Thoracic aorta (tissue), 2 donors: ENCODE measurements at regions not wholly inside any gene's neighbourhood (a gene's known extent, or its start where the extent isn't known, plus 50 kb on each side); places are given as distances from the start of the nearest gene placed in this dataset.

Source experiments
- ATAC-seq: fragments of 150-250 bp; one replicate; pipeline ENCODE4 v1.8.0; 2017; ENCODE audit warnings: low read depth; ENCODE audit not compliant: insufficient number of reproducible peaks, low FRiP score
- DNase-seq: peaks from one replicate; pipeline ENCODE4 v3.0.0-alpha.2; 2020; ENCODE audit warnings: low spot score
- H3K27ac ChIP-seq, 2 donors: fragments of 200-600 bp; sonication (generic); 1 replicate in 1 of 2; 2 replicates in 1 of 2; pipeline ENCODE4 v1.5.1; 2016; ENCODE audit warnings: mild to moderate bottlenecking in 2 of 2, moderate library complexity in 2 of 2
- H3K27me3 ChIP-seq: fragments of 200-600 bp; sonication (generic); replicated peaks from 2 replicates; pipeline ENCODE4 v1.6.0; 2016; ENCODE audit warnings: mild to moderate bottlenecking; ENCODE audit not compliant: insufficient read depth
- H3K36me3 ChIP-seq: fragments of 200-600 bp; sonication (generic); one replicate; pipeline ENCODE4 v1.5.1; 2016
- H3K4me1 ChIP-seq, 2 donors: fragments of 200-600 bp; sonication (generic); 1 replicate in 1 of 2; 2 replicates in 1 of 2; pipeline versions ENCODE4 v1.5.1 to v1.6.0; 2016; ENCODE audit warnings: low read depth in 2 of 2, mild to moderate bottlenecking in 1 of 2; ENCODE audit not compliant: control insufficient read depth in 1 of 2
- H3K4me3 ChIP-seq: fragments of 200-600 bp; sonication (generic); 2 replicates; pipeline ENCODE4 v1.5.1; 2016; ENCODE audit warnings: mild to moderate bottlenecking
- H3K9me3 ChIP-seq: fragments of 200-600 bp; sonication (generic); 2 replicates; pipeline ENCODE4 v1.5.1; 2016
- CTCF ChIP-seq: fragments of 200-600 bp; sonication (generic); IDR thresholded peaks from one replicate; pipeline ENCODE4 v1.5.1; 2019; ENCODE audit warnings: antibody characterized with exemption

DNA sequence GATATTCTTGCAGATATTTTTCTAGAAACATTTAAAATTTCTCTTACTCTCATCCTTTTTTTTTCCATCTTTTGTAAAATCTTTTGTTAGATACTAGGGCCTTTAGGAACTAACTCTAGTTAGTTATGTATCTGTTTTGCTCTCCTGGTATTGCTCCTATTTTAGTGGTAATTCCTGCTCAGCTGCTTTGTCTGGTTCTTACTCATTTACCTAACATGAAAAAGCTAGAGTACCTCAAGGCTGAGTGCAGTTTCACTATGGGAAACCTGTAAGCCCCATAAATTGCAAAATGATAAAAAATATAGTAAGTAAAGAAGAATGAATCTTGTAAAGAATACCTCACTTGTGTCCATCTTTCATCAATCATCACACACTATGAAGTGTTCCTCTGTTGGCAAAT, 1602.0 kb downstream of the GRIK2 start:
- H3K27ac ChIP-seq = no peak overlapping the region
- no peaks in the 10 kb centered on the region for H3K4me1 ChIP-seq
- TF ChIP-seq CTCF = no peak
- H3K4me3 ChIP-seq = no peak overlapping the region
- no peaks in the 10 kb centered on the region for H3K36me3 ChIP-seq
- DNase-seq (no peak), ATAC-seq (no peak)
- H3K9me3 ChIP-seq = no peaks in the 10 kb centered on the region
- H3K27me3 ChIP-seq = no peaks in the 10 kb centered on the region

GRCh38 chr6:102994866-102995265, 1601.4 kb downstream of the GRIK2 start:
- ATAC-seq (no peak), DNase-seq (no peak)
- no peak overlapping the region for H3K4me3 ChIP-seq
- H3K27ac ChIP-seq = no peak overlapping the region
- no peaks in the 10 kb centered on the region for H3K9me3 ChIP-seq
- no peaks in the 10 kb centered on the region for H3K27me3 ChIP-seq
- H3K4me1 ChIP-seq = no peaks in the 10 kb centered on the region
- H3K36me3 ChIP-seq = no peaks in the 10 kb centered on the region
- no peak for TF ChIP-seq CTCF

DNA sequence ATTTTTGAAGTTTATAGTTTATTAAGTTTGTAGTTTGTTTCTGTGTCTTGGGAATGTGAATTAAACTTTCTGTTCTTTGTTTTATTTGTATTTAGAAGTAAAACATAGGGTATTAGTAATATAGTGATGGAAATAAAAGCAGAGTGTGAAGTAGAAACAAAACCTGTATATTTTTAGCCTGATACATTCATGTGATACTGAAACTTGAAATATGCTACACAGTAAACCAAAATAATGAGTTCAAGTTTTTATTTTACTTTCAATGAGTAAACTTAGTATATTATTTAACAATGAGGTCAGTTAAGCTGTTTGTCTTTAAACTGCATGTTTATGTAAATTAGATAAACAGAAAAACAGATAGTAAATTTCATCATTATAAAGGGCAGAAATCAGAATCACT, 1592.6 kb downstream of the GRIK2 start:
- no peak overlapping the region for H3K4me3 ChIP-seq
- H3K4me1 ChIP-seq = no peaks in the 10 kb centered on the region
- H3K27ac ChIP-seq = no peak overlapping the region
- H3K36me3 ChIP-seq = no peaks in the 10 kb centered on the region
- H3K27me3 ChIP-seq = no peaks in the 10 kb centered on the region
- no peak for DNase-seq
- no peak for ATAC-seq
- no peak for TF ChIP-seq CTCF
- H3K9me3 ChIP-seq = no peaks in the 10 kb centered on the region

GRCh38 chr6:102984357-102984756, 1590.8 kb downstream of the GRIK2 start:
- no peak for TF ChIP-seq CTCF
- Histone ChIP-seq H3K9me3 (no peaks in the 10 kb centered on the region), H3K4me1 (no peaks in the 10 kb centered on the region), H3K4me3 (no peak overlapping the region), H3K27ac (no peak overlapping the region), H3K27me3 (no peaks in the 10 kb centered on the region), H3K36me3 (no peaks in the 10 kb centered on the region)
- DNase-seq = no peak
- ATAC-seq = no peak

DNA sequence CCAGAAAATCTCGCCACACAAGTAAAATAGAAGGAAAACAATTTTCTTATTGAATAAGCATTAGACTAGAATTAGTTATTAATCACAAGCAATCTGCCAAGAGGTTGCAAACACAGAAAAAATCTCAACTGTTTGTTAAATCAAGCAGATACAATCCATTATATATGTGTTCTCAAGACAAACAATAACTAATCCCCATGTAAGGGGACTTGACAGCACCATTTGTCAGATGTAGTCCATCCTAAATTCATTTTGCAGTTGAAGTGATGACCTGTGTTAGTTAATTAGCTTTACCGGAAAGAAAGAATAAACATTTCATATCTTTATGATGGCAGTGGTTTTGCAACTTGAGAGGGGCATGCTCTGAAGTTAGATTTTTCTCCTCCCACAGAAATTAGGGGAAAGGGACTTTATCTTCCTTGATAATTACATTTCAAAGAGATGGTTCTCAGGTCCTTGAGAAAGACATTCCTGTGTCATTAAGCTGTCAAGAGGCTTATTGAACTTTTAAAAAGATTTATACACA, 1588.0 kb downstream of the GRIK2 start:
- H3K9me3 ChIP-seq = no peaks in the 10 kb centered on the region
- no peak overlapping the region for H3K27ac ChIP-seq
- no peak for ATAC-seq
- no peaks in the 10 kb centered on the region for H3K4me1 ChIP-seq
- H3K36me3 ChIP-seq = no peaks in the 10 kb centered on the region
- H3K4me3 ChIP-seq = no peak overlapping the region
- no peak for TF ChIP-seq CTCF
- H3K27me3 ChIP-seq = no peaks in the 10 kb centered on the region
- DNase-seq = no peak
